RWPE1 (cell line): ENCODE measurements at regions not wholly inside any gene's neighbourhood (a gene's known extent, or its start where the extent isn't known, plus 50 kb on each side); places are given as distances from the start of the nearest gene placed in this dataset.
"Not testable (repeated sequence)": the region's sequence is repeated elsewhere in the genome, so short reads cannot be mapped to it uniquely, and the experiment has no call there.

Experiments
- CTCF ChIA-PET: fragments of 350-600 bp; sonication (Branson Sonifier 250); formaldehyde crosslinking; extraction: SDS; loops from one replicate; lab custom pipeline; 2021; lab: Yijun Ruan, JAX
- POLR2A ChIA-PET: fragments of 400-600 bp; formaldehyde crosslinking; extraction: SDS; loops from one replicate; lab custom pipeline; 2020; ENCODE audit warnings: antibody characterized with exemption; ENCODE audit not compliant: low non-redundant PET; lab: Yijun Ruan, JAX
- DNase-seq: peaks from one replicate; pipeline ENCODE4 v3.0.0; 2012; ENCODE audit warnings: low spot score
- H3K27ac ChIP-seq: fragments of 450-650 bp; 2 replicates; pipeline ENCODE4 v1.5.1; 2017
- CTCF ChIP-seq: fragments of 450-650 bp; conservative IDR thresholded peaks from 2 replicates; pipeline ENCODE4 v1.5.1; 2017; ENCODE audit warnings: low read depth, mild to moderate bottlenecking

GRCh38 chr9:1929134-1929533 is 86.0 kb upstream of the SMARCA2 start:
- H3K27ac ChIP-seq, result no peak overlapping the region
- DNase-seq, result no peak
- POLR2A ChIA-PET, result no interaction called here
- CTCF ChIA-PET, result interaction anchor here (0.6 kb wide), 1 partner anchor 96 kb away, joined by 3 read pairs; no protein-coding TSS in a partner anchor
- no peak for TF ChIP-seq CTCF

- ChIA-PET POLR2A (no interaction called here), CTCF (interaction anchor here (0.6 kb wide), 1 partner anchor 95 kb away, joined by 3 read pairs; no protein-coding TSS in a partner anchor)
- DNase-seq, result no peak
- no peak overlapping the region for H3K27ac ChIP-seq
- no peak for TF ChIP-seq CTCF
Observed at GRCh38 chr9:1929722-1930244, 85.4 kb upstream of the SMARCA2 start.

- CTCF ChIA-PET, DNase-seq, H3K27ac ChIP-seq, POLR2A ChIA-PET: not testable (repeated sequence)
Observed at GRCh38 chr9:1930245-1930736, 84.9 kb upstream of the SMARCA2 start.

DNA sequence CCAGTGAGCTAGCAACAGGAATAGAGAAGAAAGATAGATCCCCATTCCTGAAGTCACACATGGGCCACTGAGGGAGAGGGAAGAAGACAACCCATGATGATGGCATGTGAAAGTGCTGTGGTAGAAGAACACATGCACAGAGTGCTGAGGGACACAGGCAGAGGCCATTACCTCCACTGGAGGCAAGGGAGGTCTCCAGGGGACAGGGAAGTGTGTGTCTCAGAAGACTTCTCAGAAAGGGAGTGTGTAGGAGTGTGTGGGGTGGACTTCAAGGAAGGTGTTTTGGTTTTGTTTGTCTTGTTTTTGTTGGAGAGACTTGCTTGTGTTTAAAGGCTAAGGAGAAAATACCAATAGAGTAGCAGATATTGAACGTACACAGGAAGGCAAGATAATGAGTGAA is 77.0 kb upstream of the SMARCA2 start:
- no peak for TF ChIP-seq CTCF
- no peak overlapping the region for H3K27ac ChIP-seq
- ChIA-PET CTCF (interaction anchor here (0.6 kb wide), 1 partner anchor 1159 kb away, joined by 5 read pairs; no protein-coding TSS in a partner anchor), POLR2A (no interaction called here)
- no peak for DNase-seq

DNA sequence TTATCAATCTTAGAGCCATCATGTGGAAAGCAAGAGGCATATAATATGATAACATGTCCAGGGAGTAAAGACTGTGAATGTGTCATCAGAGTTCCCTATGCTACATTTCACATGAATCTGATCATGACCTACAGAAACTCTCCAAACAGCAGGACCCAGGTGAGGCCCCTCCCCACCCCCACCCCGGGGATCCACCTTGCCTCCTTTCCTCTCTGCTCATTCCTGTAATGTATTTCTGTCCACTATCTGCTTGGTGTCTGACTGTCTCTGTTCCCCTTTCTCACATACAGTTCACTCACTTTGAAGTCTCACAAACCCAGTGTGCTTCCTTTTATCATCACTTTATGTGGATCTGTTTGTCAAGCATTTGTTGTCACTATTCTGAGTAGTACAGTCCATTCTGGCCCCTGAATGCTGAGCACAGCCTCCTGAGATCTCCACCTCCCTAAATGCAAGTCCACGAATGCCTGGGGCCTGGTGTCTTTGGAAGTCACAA is 76.4 kb upstream of the SMARCA2 start:
- H3K27ac ChIP-seq, result no peak overlapping the region
- CTCF ChIA-PET, result no interaction called here
- POLR2A ChIA-PET, result no interaction called here
- no peak for TF ChIP-seq CTCF
- DNase-seq, result no peak

DNA sequence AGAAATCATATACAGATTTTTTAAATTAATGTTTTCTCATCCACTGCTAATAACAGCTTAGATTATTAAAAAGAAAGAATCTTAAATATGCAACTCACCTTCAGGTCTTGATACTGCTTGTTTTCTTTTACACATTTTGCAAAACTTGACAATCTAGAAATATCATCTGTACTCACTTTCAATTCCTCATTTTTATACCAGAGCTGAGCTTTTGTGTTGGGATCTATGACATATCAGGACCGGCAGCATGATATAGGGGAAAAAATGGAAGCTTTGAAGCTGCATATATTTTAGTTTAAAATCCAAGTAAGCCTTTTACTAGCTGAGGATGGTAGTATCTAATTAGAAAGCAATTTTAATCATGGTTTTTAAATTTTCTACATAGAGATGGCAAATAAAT is 75.7 kb upstream of the SMARCA2 start:
- no peak for TF ChIP-seq CTCF
- ChIA-PET POLR2A (no interaction called here), CTCF (no interaction called here)
- DNase-seq, result no peak
- no peak overlapping the region for H3K27ac ChIP-seq

GRCh38 chr9:1939926-1940368 is 75.2 kb upstream of the SMARCA2 start:
- DNase-seq, result peak; percentile 1
- H3K27ac ChIP-seq, result no peak overlapping the region
- CTCF ChIA-PET, result no interaction called here
- POLR2A ChIA-PET, result no interaction called here
- peak; percentile 20; the same call in 1 of the 2 replicates for TF ChIP-seq CTCF
